ENCODE measurements at regions not wholly inside any gene's neighbourhood (a gene's known extent, or its start where the extent isn't known, plus 50 kb on each side); places are given as distances from the start of the nearest gene placed in this dataset.

GRCh38 chr1:163439471-163439870 is 117.7 kb downstream of the NUF2 start:
- Histone ChIP-seq H3K4me1 (no peaks in the 10 kb centered on the region), H3K9ac (ENCODE audit: low read depth in 2 of 2, low read length in 2 of 2) (no peak overlapping the region), H3K27ac (no peak overlapping the region), H3K4me3 (no peak overlapping the region), H3K36me3 (no peaks in the 10 kb centered on the region), H3K9me3 (no peaks in the 10 kb centered on the region), H3K27me3 (no peaks in the 10 kb centered on the region)
- intact Hi-C loops (cut with DNase I) = no loop called here
- no peak for TF ChIP-seq CTCF (IDR thresholded peaks at IDR 0.05)
- no peak for DNase-seq

- Histone ChIP-seq H3K36me3 (no peaks in the 10 kb centered on the region), H3K4me3 (no peak overlapping the region), H3K9ac (ENCODE audit: low read depth in 2 of 2, low read length in 2 of 2) (no peak overlapping the region), H3K27ac (no peak overlapping the region), H3K27me3 (no peaks in the 10 kb centered on the region), H3K9me3 (no peaks in the 10 kb centered on the region), H3K4me1 (no peaks in the 10 kb centered on the region)
- DNase-seq = no peak
- no peak for TF ChIP-seq CTCF (IDR thresholded peaks at IDR 0.05)
- intact Hi-C loops (cut with DNase I) = no loop called here
Observed at GRCh38 chr1:163440090-163440489, 118.3 kb downstream of the NUF2 start.

- no peak overlapping the region for H3K9ac ChIP-seq (ENCODE audit: low read depth in 2 of 2, low read length in 2 of 2)
- no peaks in the 10 kb centered on the region for H3K9me3 ChIP-seq
- no peak overlapping the region for H3K4me3 ChIP-seq
- no peaks in the 10 kb centered on the region for H3K4me1 ChIP-seq
- no peak for DNase-seq
- no peak overlapping the region for H3K27ac ChIP-seq
- no peaks in the 10 kb centered on the region for H3K36me3 ChIP-seq
- no peak for TF ChIP-seq CTCF (IDR thresholded peaks at IDR 0.05)
- intact Hi-C loops (cut with DNase I) = no loop called here
- H3K27me3 ChIP-seq = no peaks in the 10 kb centered on the region
Observed at GRCh38 chr1:163442231-163442879, 120.6 kb downstream of the NUF2 start.

DNA sequence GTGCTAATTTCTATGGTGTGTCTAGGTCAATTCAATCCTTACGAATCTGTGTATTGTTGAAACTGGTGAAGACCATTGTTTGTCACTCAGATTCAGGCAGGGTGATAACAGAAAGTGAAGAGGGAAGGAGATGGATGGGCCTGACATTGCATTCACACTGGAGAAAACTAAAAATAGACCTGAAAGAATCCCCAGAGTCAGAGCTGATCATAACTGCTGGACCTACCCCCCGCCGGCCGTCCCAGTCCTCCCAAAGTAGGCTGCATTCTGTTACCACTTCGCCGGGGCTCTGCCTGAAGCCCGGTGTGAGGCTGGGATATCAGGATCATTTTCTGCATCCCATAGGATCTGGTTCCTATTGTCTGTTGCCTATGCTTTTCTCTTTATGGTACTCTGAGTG is 121.1 kb downstream of the NUF2 start:
- Histone ChIP-seq H3K4me1 (no peaks in the 10 kb centered on the region), H3K27me3 (no peaks in the 10 kb centered on the region), H3K9me3 (no peaks in the 10 kb centered on the region), H3K36me3 (no peaks in the 10 kb centered on the region), H3K9ac (ENCODE audit: low read depth in 2 of 2, low read length in 2 of 2) (no peak overlapping the region), H3K27ac (no peak overlapping the region), H3K4me3 (no peak overlapping the region)
- TF ChIP-seq CTCF (IDR thresholded peaks at IDR 0.05) = no peak
- DNase-seq = no peak
- intact Hi-C loops (cut with DNase I) = no loop called here

- H3K9me3 ChIP-seq = no peaks in the 10 kb centered on the region
- intact Hi-C loops (cut with DNase I) = no loop called here
Observed at GRCh38 chr1:163443863-163444262, 122.1 kb downstream of the NUF2 start.

More at GRCh38 chr1:163443863-163444262, 122.1 kb downstream of the NUF2 start:
- no peak overlapping the region for H3K4me3 ChIP-seq
- H3K27me3 ChIP-seq = no peaks in the 10 kb centered on the region
- no peak overlapping the region for H3K9ac ChIP-seq (ENCODE audit: low read depth in 2 of 2, low read length in 2 of 2)
- H3K4me1 ChIP-seq = no peaks in the 10 kb centered on the region
- no peaks in the 10 kb centered on the region for H3K36me3 ChIP-seq
- H3K27ac ChIP-seq = no peak overlapping the region
- no peak for DNase-seq
- TF ChIP-seq CTCF (IDR thresholded peaks at IDR 0.05) = no peak
